ENCODE measurements at regions not wholly inside any gene's neighbourhood (a gene's known extent, or its start where the extent isn't known, plus 50 kb on each side); places are given as distances from the start of the nearest gene placed in this dataset.

GRCh38 chr7:112858838-112859237 lies 68.6 kb upstream of the TMEM168 start:
- Histone ChIP-seq H3K9me3 (no peaks in the 10 kb centered on the region), H3K27ac (ENCODE audit: low read length) (no peak overlapping the region), H3K36me3 (ENCODE audit: control insufficient read depth in 2 of 2, extremely low read depth in 1 of 2, insufficient read depth in 1 of 2, low read length in 1 of 2) (no peaks in the 10 kb centered on the region), H3K4me1 (ENCODE audit: control insufficient read depth in 1 of 2, extremely low read depth in 1 of 2, insufficient read depth in 2 of 2, low read length in 2 of 2) (no peaks in the 10 kb centered on the region), H3K4me3 (ENCODE audit: control insufficient read depth in 1 of 2, extremely low read depth in 1 of 2, low read length in 1 of 2) (no peak overlapping the region), H3K27me3 (replicated peaks in 1 of 2; ENCODE audit: control insufficient read depth in 2 of 2, extremely low read depth in 1 of 2, insufficient read depth in 2 of 2, low read length in 1 of 2) (no peaks in the 10 kb centered on the region)
- peaks cover 0 to under 1% (median 0%) of the 10 kb centered on the region in 3 donors for H3K9me3 Mint-ChIP-seq
- no peak for ATAC-seq (replicated peaks in 1 of 4)
- no peak overlapping the region for H3K4me3 Mint-ChIP-seq
- H3K4me1 Mint-ChIP-seq: peaks cover 0 to 2% (median under 1%) of the 10 kb centered on the region in 3 donors
- WGBS (ENCODE audit: insufficient coverage): no CpG with 5 or more reads among the region's 2 CpGs
- H3K27ac Mint-ChIP-seq: no peak overlapping the region
- ChIA-PET POLR2A (no interaction called here), CTCF (no interaction called here)
- no peak for DNase-seq
- H3K36me3 Mint-ChIP-seq: peaks cover 32% of the 10 kb centered on the region
- H3K27me3 Mint-ChIP-seq: no peaks in the 10 kb centered on the region

- H3K9me3 Mint-ChIP-seq: no peaks in the 10 kb centered on the region
- ChIA-PET CTCF (interaction anchor here in 1 of 2 donors (1.5 kb wide), 1 partner anchor 14 kb away, joined by 5 read pairs; no protein-coding TSS in a partner anchor), POLR2A (no interaction called here)
- DNase-seq: no peak
- no peak for ATAC-seq (replicated peaks in 1 of 4)
- H3K36me3 ChIP-seq (ENCODE audit: control insufficient read depth in 2 of 2, extremely low read depth in 1 of 2, insufficient read depth in 1 of 2, low read length in 1 of 2): no peaks in the 10 kb centered on the region
- H3K27me3 ChIP-seq (replicated peaks in 1 of 2; ENCODE audit: control insufficient read depth in 2 of 2, extremely low read depth in 1 of 2, insufficient read depth in 2 of 2, low read length in 1 of 2): no peaks in the 10 kb centered on the region
- no peaks in the 10 kb centered on the region for H3K27me3 Mint-ChIP-seq
- H3K27ac Mint-ChIP-seq: no peak overlapping the region
- WGBS (ENCODE audit: insufficient coverage): no CpG with 5 or more reads among the region's 3 CpGs
- H3K4me3 ChIP-seq (ENCODE audit: control insufficient read depth in 1 of 2, extremely low read depth in 1 of 2, low read length in 1 of 2): no peak overlapping the region
- H3K36me3 Mint-ChIP-seq: peaks cover 35% of the 10 kb centered on the region
- no peaks in the 10 kb centered on the region for H3K4me1 ChIP-seq (ENCODE audit: control insufficient read depth in 1 of 2, extremely low read depth in 1 of 2, insufficient read depth in 2 of 2, low read length in 2 of 2)
- no peaks in the 10 kb centered on the region for H3K9me3 ChIP-seq
- H3K4me1 Mint-ChIP-seq: peaks cover 0 to 12% (median 0%) of the 10 kb centered on the region in 3 donors
- no peak overlapping the region for H3K4me3 Mint-ChIP-seq
- no peak overlapping the region for H3K27ac ChIP-seq (ENCODE audit: low read length)
Measured at GRCh38 chr7:112855227-112855626, 65.0 kb upstream of the TMEM168 start.

GRCh38 chr7:112854169-112854568 lies 64.0 kb upstream of the TMEM168 start:
- no peak overlapping the region for H3K27ac ChIP-seq (ENCODE audit: low read length)
- ChIA-PET CTCF (interaction anchor here in 1 of 2 donors (1.5 kb wide), 1 partner anchor 15 kb away, joined by 5 read pairs; no protein-coding TSS in a partner anchor), POLR2A (interaction anchor here in 1 of 2 donors (0.7 kb wide), 1 partner anchor 1273 kb away, joined by 3 read pairs; no protein-coding TSS in a partner anchor)
- Mint-ChIP-seq H3K4me1 (peaks cover 0 to 16% (median 2%) of the 10 kb centered on the region in 3 donors), H3K27me3 (no peaks in the 10 kb centered on the region), H3K9me3 (no peaks in the 10 kb centered on the region), H3K36me3 (peaks cover 39% of the 10 kb centered on the region), H3K27ac (no peak overlapping the region), H3K4me3 (no peak overlapping the region)
- no peaks in the 10 kb centered on the region for H3K36me3 ChIP-seq (ENCODE audit: control insufficient read depth in 2 of 2, extremely low read depth in 1 of 2, insufficient read depth in 1 of 2, low read length in 1 of 2)
- DNase-seq (no peak), ATAC-seq (replicated peaks in 1 of 4) (no peak)
- H3K4me1 ChIP-seq (ENCODE audit: control insufficient read depth in 1 of 2, extremely low read depth in 1 of 2, insufficient read depth in 2 of 2, low read length in 2 of 2): no peaks in the 10 kb centered on the region
- H3K27me3 ChIP-seq (replicated peaks in 1 of 2; ENCODE audit: control insufficient read depth in 2 of 2, extremely low read depth in 1 of 2, insufficient read depth in 2 of 2, low read length in 1 of 2): no peaks in the 10 kb centered on the region
- H3K9me3 ChIP-seq: no peaks in the 10 kb centered on the region
- H3K4me3 ChIP-seq (ENCODE audit: control insufficient read depth in 1 of 2, extremely low read depth in 1 of 2, low read length in 1 of 2): no peak overlapping the region

GRCh38 chr7:112853422-112853821 lies 63.2 kb upstream of the TMEM168 start:
- peaks cover 40% of the 10 kb centered on the region for H3K36me3 Mint-ChIP-seq
- H3K27ac Mint-ChIP-seq: no peak overlapping the region

GRCh38 chr7:112843151-112843550 lies 53.0 kb upstream of the TMEM168 start:
- H3K27me3 ChIP-seq (replicated peaks in 1 of 2; ENCODE audit: control insufficient read depth in 2 of 2, extremely low read depth in 1 of 2, insufficient read depth in 2 of 2, low read length in 1 of 2): no peaks in the 10 kb centered on the region
- H3K4me1 Mint-ChIP-seq: peaks cover 32 to 40% (median 36%) of the 10 kb centered on the region in 3 donors
- H3K27ac ChIP-seq (ENCODE audit: low read length): no peak overlapping the region
- H3K36me3 ChIP-seq (ENCODE audit: control insufficient read depth in 2 of 2, extremely low read depth in 1 of 2, insufficient read depth in 1 of 2, low read length in 1 of 2): no peaks in the 10 kb centered on the region
- ChIA-PET CTCF (no interaction called here), POLR2A (no interaction called here)
- no peaks in the 10 kb centered on the region for H3K9me3 Mint-ChIP-seq
- no CpG with 5 or more reads among the region's 1 CpG for WGBS (ENCODE audit: insufficient coverage)
- no peaks in the 10 kb centered on the region for H3K4me1 ChIP-seq (ENCODE audit: control insufficient read depth in 1 of 2, extremely low read depth in 1 of 2, insufficient read depth in 2 of 2, low read length in 2 of 2)
- H3K4me3 Mint-ChIP-seq: no peak overlapping the region
- peaks cover 51% of the 10 kb centered on the region for H3K36me3 Mint-ChIP-seq
- H3K27ac Mint-ChIP-seq: no peak overlapping the region
- H3K9me3 ChIP-seq: no peaks in the 10 kb centered on the region
- no peak for DNase-seq
- H3K27me3 Mint-ChIP-seq: no peaks in the 10 kb centered on the region
- no peak overlapping the region for H3K4me3 ChIP-seq (ENCODE audit: control insufficient read depth in 1 of 2, extremely low read depth in 1 of 2, low read length in 1 of 2)
- no peak for ATAC-seq (replicated peaks in 1 of 4)

More at GRCh38 chr7:112853422-112853821, 63.2 kb upstream of the TMEM168 start:
- Histone ChIP-seq H3K27ac (ENCODE audit: low read length) (no peak overlapping the region), H3K4me3 (ENCODE audit: control insufficient read depth in 1 of 2, extremely low read depth in 1 of 2, low read length in 1 of 2) (no peak overlapping the region), H3K4me1 (ENCODE audit: control insufficient read depth in 1 of 2, extremely low read depth in 1 of 2, insufficient read depth in 2 of 2, low read length in 2 of 2) (no peaks in the 10 kb centered on the region), H3K36me3 (ENCODE audit: control insufficient read depth in 2 of 2, extremely low read depth in 1 of 2, insufficient read depth in 1 of 2, low read length in 1 of 2) (no peaks in the 10 kb centered on the region), H3K27me3 (replicated peaks in 1 of 2; ENCODE audit: control insufficient read depth in 2 of 2, extremely low read depth in 1 of 2, insufficient read depth in 2 of 2, low read length in 1 of 2) (no peaks in the 10 kb centered on the region), H3K9me3 (no peaks in the 10 kb centered on the region)
- Mint-ChIP-seq H3K4me3 (no peak overlapping the region), H3K9me3 (no peaks in the 10 kb centered on the region), H3K4me1 (peaks cover 0 to 18% (median 2%) of the 10 kb centered on the region in 3 donors), H3K27me3 (no peaks in the 10 kb centered on the region)
- POLR2A ChIA-PET: interaction anchor here in 1 of 2 donors (0.6 kb wide), 1 partner anchor 465 kb away, joined by 3 read pairs; no protein-coding TSS in a partner anchor
- ATAC-seq (replicated peaks in 1 of 4): no peak
- no peak for DNase-seq
- CTCF ChIA-PET: no interaction called here

All from T-cell (primary cell).